ENCODE measurements at regions not wholly inside any gene's neighbourhood (a gene's known extent, or its start where the extent isn't known, plus 50 kb on each side); places are given as distances from the start of the nearest gene placed in this dataset.
"Not testable (repeated sequence)": the region's sequence is repeated elsewhere in the genome, so short reads cannot be mapped to it uniquely, and the experiment has no call there.

GRCh38 chr1:245074898-245075297 lies 79.9 kb upstream of the KIF26B start:
- no peak overlapping the region for H3K4me3 Mint-ChIP-seq (ENCODE audit: low read depth)
- TF ChIP-seq CTCF (IDR thresholded peaks at IDR 0.05; ENCODE audit: unreplicated experiment): no peak
- no peaks in the 10 kb centered on the region for H3K27me3 Mint-ChIP-seq
- peaks cover 12% of the 10 kb centered on the region for H3K9me3 Mint-ChIP-seq (ENCODE audit: low read depth)
- peaks cover 17% of the 10 kb centered on the region for H3K36me3 Mint-ChIP-seq (ENCODE audit: insufficient read depth)
- H3K4me1 Mint-ChIP-seq (ENCODE audit: low read depth): peaks cover 4% of the 10 kb centered on the region
- DNase-seq (ENCODE audit: low spot score, unreplicated experiment): no peak
- no peak overlapping the region for H3K27ac Mint-ChIP-seq

- Mint-ChIP-seq H3K27me3 (no peaks in the 10 kb centered on the region), H3K4me1 (ENCODE audit: low read depth) (peaks cover 4% of the 10 kb centered on the region), H3K36me3 (ENCODE audit: insufficient read depth) (peaks cover 17% of the 10 kb centered on the region), H3K4me3 (ENCODE audit: low read depth) (no peak overlapping the region), H3K27ac (no peak overlapping the region), H3K9me3 (ENCODE audit: low read depth) (peaks cover 12% of the 10 kb centered on the region)
- no peak for TF ChIP-seq CTCF (IDR thresholded peaks at IDR 0.05; ENCODE audit: unreplicated experiment)
- no peak for DNase-seq (ENCODE audit: low spot score, unreplicated experiment)
Observed at GRCh38 chr1:245074232-245074747, 80.5 kb upstream of the KIF26B start.

- Mint-ChIP-seq H3K4me3 (ENCODE audit: low read depth) (no peak overlapping the region), H3K4me1 (ENCODE audit: low read depth) (peaks cover 4% of the 10 kb centered on the region), H3K27me3 (no peaks in the 10 kb centered on the region), H3K36me3 (ENCODE audit: insufficient read depth) (peaks cover 20% of the 10 kb centered on the region), H3K27ac (no peak overlapping the region), H3K9me3 (ENCODE audit: low read depth) (peaks cover 9% of the 10 kb centered on the region)
- no peak for DNase-seq (ENCODE audit: low spot score, unreplicated experiment)
- no peak for TF ChIP-seq CTCF (IDR thresholded peaks at IDR 0.05; ENCODE audit: unreplicated experiment)
Observed at GRCh38 chr1:245070836-245071615, 83.8 kb upstream of the KIF26B start.

- Mint-ChIP-seq H3K36me3 (ENCODE audit: insufficient read depth) (peaks cover 18% of the 10 kb centered on the region), H3K4me3 (ENCODE audit: low read depth) (no peak overlapping the region), H3K4me1 (ENCODE audit: low read depth) (peaks cover 3% of the 10 kb centered on the region), H3K27me3 (no peaks in the 10 kb centered on the region), H3K27ac (no peak overlapping the region), H3K9me3 (ENCODE audit: low read depth) (peaks cover 6% of the 10 kb centered on the region)
- DNase-seq (ENCODE audit: low spot score, unreplicated experiment): no peak
- no peak for TF ChIP-seq CTCF (IDR thresholded peaks at IDR 0.05; ENCODE audit: unreplicated experiment)
Observed at GRCh38 chr1:245067257-245067656, 87.5 kb upstream of the KIF26B start.

GRCh38 chr1:245062741-245063305 lies 92.0 kb upstream of the KIF26B start:
- Mint-ChIP-seq H3K4me1 (ENCODE audit: low read depth) (peaks cover 20% of the 10 kb centered on the region), H3K27ac (no peak overlapping the region), H3K27me3 (no peaks in the 10 kb centered on the region), H3K36me3 (ENCODE audit: insufficient read depth) (peaks cover 9% of the 10 kb centered on the region), H3K4me3 (ENCODE audit: low read depth) (no peak overlapping the region), H3K9me3 (ENCODE audit: low read depth) (no peaks in the 10 kb centered on the region)
- DNase-seq (ENCODE audit: low spot score, unreplicated experiment): no peak
- no peak for TF ChIP-seq CTCF (IDR thresholded peaks at IDR 0.05; ENCODE audit: unreplicated experiment)

GRCh38 chr1:245061808-245062207 lies 93.0 kb upstream of the KIF26B start:
- not testable (repeated sequence) for H3K9me3 Mint-ChIP-seq (ENCODE audit: low read depth); DNase-seq (ENCODE audit: low spot score, unreplicated experiment); H3K27me3 Mint-ChIP-seq; H3K4me3 Mint-ChIP-seq (ENCODE audit: low read depth); H3K27ac Mint-ChIP-seq; H3K36me3 Mint-ChIP-seq (ENCODE audit: insufficient read depth)
- H3K4me1 Mint-ChIP-seq (ENCODE audit: low read depth): peaks cover 20% of the 10 kb centered on the region

All from progenitor cell of endocrine pancreas (in vitro differentiated cells).